Neural cell (in vitro differentiated cells): ENCODE measurements at regions not wholly inside any gene's neighbourhood (a gene's known extent, or its start where the extent isn't known, plus 50 kb on each side); places are given as distances from the start of the nearest gene placed in this dataset.

ENCODE experiments used
- H2AFZ ChIP-seq: fragments of 200-600, 300-800 bp; sonication (generic), shearing (Covaris generic); 2 replicates; pipeline ENCODE4 v1.6.0; 2014; ENCODE audit warnings: low read depth, mild to moderate bottlenecking, antibody characterized with exemption, low read length, moderate library complexity
- H3F3A ChIP-seq: fragments of 200-600 bp; shearing (Covaris generic); 2 replicates; pipeline ENCODE4 v1.6.1; 2016; ENCODE audit warnings: mild to moderate bottlenecking, moderate library complexity, mixed read lengths, antibody characterized with exemption, low read length; ENCODE audit not compliant: insufficient read depth, poor library complexity, severe bottlenecking
- H3K27ac ChIP-seq: fragments of 200-600, 300-800 bp; sonication (generic), shearing (Covaris generic); 2 replicates; pipeline ENCODE4 v1.5.1; 2014; ENCODE audit warnings: mild to moderate bottlenecking, low read length, moderate library complexity
- H3K27me3 ChIP-seq: fragments of 300-800, 200-600 bp; sonication (generic), shearing (Covaris generic); 2 replicates; pipeline ENCODE4 v1.6.0; 2014; ENCODE audit warnings: mild to moderate bottlenecking, low read depth, low read length, moderate library complexity; ENCODE audit not compliant: insufficient read depth
- H3K36me3 ChIP-seq: fragments of 300-800, 200-600 bp; sonication (generic), shearing (Covaris generic); 2 replicates; pipeline ENCODE4 v1.5.1; 2014; ENCODE audit warnings: mild to moderate bottlenecking, antibody characterized with exemption, low read length, moderate library complexity; ENCODE audit not compliant: insufficient read depth
- H3K4me2 ChIP-seq: fragments of 300-800, 200-600 bp; sonication (generic), shearing (Covaris generic); 2 replicates; pipeline ENCODE4 v1.6.0; 2014; ENCODE audit warnings: mild to moderate bottlenecking, low read length
- H3K4me3 ChIP-seq: fragments of 300-800, 200-600 bp; sonication (generic), shearing (Covaris generic); 2 replicates; pipeline ENCODE4 v1.5.1; 2014; ENCODE audit warnings: mild to moderate bottlenecking, low read length, moderate library complexity
- H3K79me2 ChIP-seq: fragments of 200-600 bp; shearing (Covaris generic); replicated peaks from 2 replicates; pipeline ENCODE4 v1.6.0; 2014; ENCODE audit warnings: mild to moderate bottlenecking, low read length, moderate library complexity; ENCODE audit not compliant: insufficient read depth
- H3K9ac ChIP-seq: fragments of 300-800, 200-600 bp; sonication (generic), shearing (Covaris generic); 2 replicates; pipeline ENCODE4 v1.6.1; 2016; ENCODE audit warnings: mild to moderate bottlenecking, low read length, mixed read lengths
- H3K9me2 ChIP-seq: fragments of 200-600 bp; shearing (Covaris generic); 2 replicates; pipeline ENCODE4 v1.6.1; 2016; ENCODE audit warnings: mild to moderate bottlenecking, low read length, mixed read lengths; ENCODE audit not compliant: insufficient read depth
- H3K9me3 ChIP-seq: fragments of 200-600, 300-800 bp; sonication (generic), shearing (Covaris generic); 2 replicates; pipeline ENCODE4 v1.6.1; 2016; ENCODE audit warnings: mild to moderate bottlenecking, mixed run types, low read length, moderate library complexity, mixed read lengths
- H4K20me1 ChIP-seq: fragments of 200-600 bp; shearing (Covaris generic); 2 replicates; pipeline ENCODE4 v1.6.1; 2016; ENCODE audit warnings: mild to moderate bottlenecking, mixed run types; ENCODE audit not compliant: insufficient read depth
- EP300 ChIP-seq: fragments of 450-650 bp; conservative IDR thresholded peaks from 2 replicates; pipeline ENCODE4 v1.6.1; 2014; ENCODE audit warnings: antibody characterized with exemption, mild to moderate bottlenecking, moderate library complexity; ENCODE audit not compliant: poor library complexity, severe bottlenecking
- EZH2 ChIP-seq: fragments of 200-600, 300-800 bp; shearing (Covaris generic), sonication (generic); IDR thresholded peaks from 2 replicates; pipeline ENCODE4 v1.6.1; 2014; ENCODE audit warnings: antibody characterized with exemption, low read length, borderline replicate concordance, mild to moderate bottlenecking; ENCODE audit not compliant: insufficient read depth, poor library complexity, severe bottlenecking
- MXI1 ChIP-seq: fragments of 450-650 bp; conservative IDR thresholded peaks from 2 replicates; pipeline ENCODE4 v1.6.1; 2014; ENCODE audit warnings: antibody characterized with exemption, mild to moderate bottlenecking; ENCODE audit not compliant: poor library complexity, severe bottlenecking
- RAD21 ChIP-seq: fragments of 450-650 bp; conservative IDR thresholded peaks from 2 replicates; pipeline ENCODE4 v1.6.1; 2014; ENCODE audit warnings: antibody characterized with exemption, mild to moderate bottlenecking, moderate library complexity
- REST ChIP-seq: IDR thresholded peaks from 2 replicates; pipeline ENCODE4 v1.6.1; 2012; ENCODE audit warnings: borderline replicate concordance
- SMC3 ChIP-seq: fragments of 450-650 bp; conservative IDR thresholded peaks from 2 replicates; pipeline ENCODE4 v1.6.1; 2014; ENCODE audit warnings: antibody characterized with exemption, mild to moderate bottlenecking, moderate library complexity; ENCODE audit not compliant: poor library complexity

- no peaks in the 10 kb centered on the region for H3K9me2 ChIP-seq
- H4K20me1 ChIP-seq, result no peaks in the 10 kb centered on the region
- H3K4me3 ChIP-seq, result no peak overlapping the region
- no peak for TF ChIP-seq SMC3
- TF ChIP-seq EZH2, result no peak
- no peak for TF ChIP-seq MXI1
- no peak for TF ChIP-seq REST
- H3K9me3 ChIP-seq, result no peaks in the 10 kb centered on the region
- H3K36me3 ChIP-seq, result no peaks in the 10 kb centered on the region
- H3K79me2 ChIP-seq, result no peaks in the 10 kb centered on the region
- H3K9ac ChIP-seq, result no peak overlapping the region
- no peak overlapping the region for H3K27ac ChIP-seq
- H3K4me2 ChIP-seq, result no peak overlapping the region
- no peaks in the 10 kb centered on the region for H3K27me3 ChIP-seq
- no peak overlapping the region for H2AFZ ChIP-seq
- H3F3A ChIP-seq, result no peaks in the 10 kb centered on the region
Observed at GRCh38 chr20:24737212-24737850, 211.7 kb upstream of the CST7 start.

- no peak overlapping the region for H3K4me3 ChIP-seq
- H3K27ac ChIP-seq, result no peak overlapping the region
- no peaks in the 10 kb centered on the region for H3F3A ChIP-seq
- no peaks in the 10 kb centered on the region for H3K36me3 ChIP-seq
- no peaks in the 10 kb centered on the region for H3K79me2 ChIP-seq
- H2AFZ ChIP-seq, result no peak overlapping the region
- no peak overlapping the region for H3K4me2 ChIP-seq
- H3K9ac ChIP-seq, result no peak overlapping the region
- H3K27me3 ChIP-seq, result no peaks in the 10 kb centered on the region
- no peaks in the 10 kb centered on the region for H4K20me1 ChIP-seq
- no peaks in the 10 kb centered on the region for H3K9me2 ChIP-seq
- H3K9me3 ChIP-seq, result no peaks in the 10 kb centered on the region
- TF ChIP-seq EZH2, result no peak
- no peak for TF ChIP-seq EP300
- no peak for TF ChIP-seq REST
- TF ChIP-seq RAD21, result no peak
- no peak for TF ChIP-seq MXI1
Observed at GRCh38 chr20:24738058-24738775, 210.9 kb upstream of the CST7 start.
